CD4-positive, alpha-beta T cell (primary cell): ENCODE measurements at regions not wholly inside any gene's neighbourhood (a gene's known extent, or its start where the extent isn't known, plus 50 kb on each side); places are given as distances from the start of the nearest gene placed in this dataset.

Experiments used
- ATAC-seq: fragments of 200-7000 bp; cut with Tn5 transposase; one replicate; pipeline ENCODE4 v1.10.0; 2022; ENCODE audit warnings: mild to moderate bottlenecking; ENCODE audit not compliant: poor library complexity
- CTCF ChIA-PET: fragments of 350-600 bp; sonication (Branson Sonifier 250); formaldehyde crosslinking; loops from one replicate; lab custom pipeline; 2021; ENCODE audit warnings: antibody characterized with exemption, inconsistent platforms; lab: Charles Lee
- POLR2A ChIA-PET: fragments of 350-600 bp; sonication (Branson Sonifier 250); formaldehyde crosslinking; loops from one replicate; lab custom pipeline; 2021; ENCODE audit warnings: antibody characterized with exemption, inconsistent platforms; lab: Charles Lee
- DNase-seq, 14 experiments: peaks; one replicate each; pipeline ENCODE4 v3.0.0-alpha.2; 2013 to 2020; ENCODE audit warnings: mixed read lengths in 2 of 14
- H3K27ac ChIP-seq, 2 donors: one replicate each; pipeline versions ENCODE4 v1.5.1 to v1.7.0; 2013; ENCODE audit warnings: low read length in 2 of 2, low read depth in 1 of 2, mild to moderate bottlenecking in 1 of 2
- H3K27me3 ChIP-seq, 2 experiments: 1 replicate in 1 of 2; 2 replicates in 1 of 2; pipeline versions ENCODE4 v1.6.1 to v1.7.0; 2013; ENCODE audit warnings: low read length in 2 of 2, control low read depth in 1 of 2, mild to moderate bottlenecking in 1 of 2, moderate library complexity in 1 of 2; ENCODE audit not compliant: insufficient read depth in 2 of 2, control insufficient read depth in 1 of 2
- H3K36me3 ChIP-seq: one replicate; pipeline ENCODE4 v1.6.1; 2013; ENCODE audit warnings: low read length, control low read depth; ENCODE audit not compliant: insufficient read depth
- H3K4me1 ChIP-seq: one replicate; pipeline ENCODE4 v1.6.1; 2013; ENCODE audit warnings: low read length, control low read depth; ENCODE audit not compliant: insufficient read depth
- H3K4me3 ChIP-seq: one replicate; pipeline ENCODE4 v1.5.1; 2013; ENCODE audit warnings: mild to moderate bottlenecking, low read length, moderate library complexity
- H3K9me3 ChIP-seq, 2 experiments: 1 replicate in 1 of 2; 2 replicates in 1 of 2; pipeline versions ENCODE4 v1.6.1 to v1.7.0; 2013; ENCODE audit warnings: low read length in 2 of 2, mild to moderate bottlenecking in 2 of 2, control low read depth in 1 of 2, moderate library complexity in 1 of 2; ENCODE audit not compliant: control insufficient read depth in 1 of 2, insufficient read depth in 1 of 2
- H3K27ac Mint-ChIP-seq: one replicate; pipeline ENCODE4 v1.8.0; 2020; ENCODE audit warnings: mixed read lengths
- H3K27me3 Mint-ChIP-seq: one replicate; pipeline ENCODE4 v1.8.0; 2021; ENCODE audit warnings: mixed read lengths
- H3K36me3 Mint-ChIP-seq: one replicate; pipeline ENCODE4 v1.8.0; 2021; ENCODE audit warnings: low read depth, mixed read lengths
- H3K4me1 Mint-ChIP-seq: one replicate; pipeline ENCODE4 v1.8.0; 2021; ENCODE audit warnings: low read depth, mixed read lengths
- H3K4me3 Mint-ChIP-seq: one replicate; pipeline ENCODE4 v1.8.0; 2020; ENCODE audit warnings: mild to moderate bottlenecking, mixed read lengths
- H3K9me3 Mint-ChIP-seq: one replicate; pipeline ENCODE4 v1.8.0; 2020; ENCODE audit warnings: mixed read lengths
- intact Hi-C, 2 experiments: fragments of 100-400 bp; cut with DNase I in 1 of 2; cut with micrococcal nuclease in 1 of 2; formaldehyde crosslinking; loops; one replicate each; pipeline versions ENCODE4 v1.15.1 to v1.9.0; 2023 to 2025; cut with DNase I, micrococcal nuclease
- TF ChIP-seq, protein P1 (sequence below): fragments of 200-600 bp; IDR thresholded peaks from one replicate; pipeline ENCODE4 v1.8.0; 2022; ENCODE audit warnings: antibody characterized with exemption, mild to moderate bottlenecking

DNA sequence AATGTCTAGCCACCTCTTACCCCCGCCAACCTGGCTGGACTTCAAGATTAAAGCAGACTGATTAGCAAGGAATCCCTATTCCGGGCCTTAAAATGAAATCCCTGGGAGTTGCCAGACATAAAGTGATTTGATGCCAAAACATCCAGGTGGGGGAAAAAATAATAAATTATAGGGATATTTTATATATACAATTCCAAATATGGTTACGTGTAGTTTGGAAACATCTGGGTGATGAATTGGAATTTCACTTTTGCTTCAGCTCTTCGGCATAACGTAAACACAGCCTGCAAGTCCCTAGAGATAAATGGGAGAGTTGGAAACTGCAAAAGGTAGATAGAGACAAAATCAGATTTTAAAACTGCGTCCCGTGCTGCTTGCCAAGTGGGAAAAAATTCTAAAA is 545.5 kb upstream of the MDFIC2 start:
- H3K27ac Mint-ChIP-seq, result no peak overlapping the region
- Histone ChIP-seq H3K4me1 (no peaks in the 10 kb centered on the region), H3K9me3 (no peaks in the 10 kb centered on the region), H3K27ac (no peak overlapping the region), H3K27me3 (no peaks in the 10 kb centered on the region), H3K36me3 (no peaks in the 10 kb centered on the region), H3K4me3 (no peak overlapping the region)
- TF ChIP-seq, protein P1, sequence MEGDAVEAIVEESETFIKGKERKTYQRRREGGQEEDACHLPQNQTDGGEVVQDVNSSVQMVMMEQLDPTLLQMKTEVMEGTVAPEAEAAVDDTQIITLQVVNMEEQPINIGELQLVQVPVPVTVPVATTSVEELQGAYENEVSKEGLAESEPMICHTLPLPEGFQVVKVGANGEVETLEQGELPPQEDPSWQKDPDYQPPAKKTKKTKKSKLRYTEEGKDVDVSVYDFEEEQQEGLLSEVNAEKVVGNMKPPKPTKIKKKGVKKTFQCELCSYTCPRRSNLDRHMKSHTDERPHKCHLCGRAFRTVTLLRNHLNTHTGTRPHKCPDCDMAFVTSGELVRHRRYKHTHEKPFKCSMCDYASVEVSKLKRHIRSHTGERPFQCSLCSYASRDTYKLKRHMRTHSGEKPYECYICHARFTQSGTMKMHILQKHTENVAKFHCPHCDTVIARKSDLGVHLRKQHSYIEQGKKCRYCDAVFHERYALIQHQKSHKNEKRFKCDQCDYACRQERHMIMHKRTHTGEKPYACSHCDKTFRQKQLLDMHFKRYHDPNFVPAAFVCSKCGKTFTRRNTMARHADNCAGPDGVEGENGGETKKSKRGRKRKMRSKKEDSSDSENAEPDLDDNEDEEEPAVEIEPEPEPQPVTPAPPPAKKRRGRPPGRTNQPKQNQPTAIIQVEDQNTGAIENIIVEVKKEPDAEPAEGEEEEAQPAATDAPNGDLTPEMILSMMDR, result no peak
- no peak for ATAC-seq
- intact Hi-C loops, result no loop called here
- H3K4me1 Mint-ChIP-seq, result no peaks in the 10 kb centered on the region
- DNase-seq, result no peak
- ChIA-PET POLR2A (no interaction called here), CTCF (no interaction called here)
- H3K9me3 Mint-ChIP-seq, result no peaks in the 10 kb centered on the region
- no peaks in the 10 kb centered on the region for H3K27me3 Mint-ChIP-seq
- H3K4me3 Mint-ChIP-seq, result no peak overlapping the region
- no peaks in the 10 kb centered on the region for H3K36me3 Mint-ChIP-seq

DNA sequence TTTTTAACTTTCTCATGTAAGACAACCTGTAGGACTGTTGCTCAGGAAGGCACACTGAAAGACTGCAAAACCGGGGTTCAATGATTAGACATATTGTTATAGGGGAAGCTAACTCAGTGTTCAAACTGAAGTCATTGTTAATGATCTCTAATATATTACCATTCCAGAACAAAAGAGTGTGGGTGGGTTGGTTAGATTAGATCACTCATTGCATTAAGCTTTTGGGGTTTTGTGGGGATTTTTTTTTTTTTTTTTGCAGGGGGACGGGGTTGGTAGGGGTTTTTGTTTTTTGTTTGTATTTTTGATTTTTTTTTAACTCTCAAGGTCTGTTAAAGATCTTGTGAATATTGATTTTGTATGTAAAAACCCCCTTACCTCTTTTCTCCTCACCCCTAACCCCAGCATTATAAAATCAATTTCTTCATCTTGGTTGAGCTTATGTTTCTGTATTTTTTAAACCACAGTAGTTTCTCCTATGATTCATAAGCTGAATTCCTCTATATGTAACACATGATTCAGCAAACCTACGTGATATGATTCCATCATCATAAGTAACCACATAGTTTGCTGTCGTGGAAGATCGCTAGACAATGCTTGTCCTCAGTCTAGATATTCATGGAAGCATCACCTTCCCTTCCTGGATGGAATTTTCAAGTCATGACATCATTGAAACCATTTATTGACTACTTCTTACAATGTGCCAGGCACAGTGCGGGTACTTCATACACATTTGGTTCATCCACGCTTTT is 544.1 kb upstream of the MDFIC2 start:
- ATAC-seq (no peak), DNase-seq (no peak)
- no peaks in the 10 kb centered on the region for H3K9me3 ChIP-seq
- no peaks in the 10 kb centered on the region for H3K4me1 ChIP-seq
- POLR2A ChIA-PET, result no interaction called here
- H3K9me3 Mint-ChIP-seq, result no peaks in the 10 kb centered on the region
- H3K36me3 Mint-ChIP-seq, result no peaks in the 10 kb centered on the region
- TF ChIP-seq, protein P1, result no peak
- H3K27me3 Mint-ChIP-seq, result no peaks in the 10 kb centered on the region
- H3K4me3 ChIP-seq, result no peak overlapping the region
- no peaks in the 10 kb centered on the region for H3K36me3 ChIP-seq
- peaks cover 0 to 4% of the 10 kb centered on the region in 2 experiments for H3K27me3 ChIP-seq
- intact Hi-C loops, result no loop called here
- H3K27ac Mint-ChIP-seq, result no peak overlapping the region
- CTCF ChIA-PET, result no interaction called here
- no peak overlapping the region for H3K4me3 Mint-ChIP-seq
- no peaks in the 10 kb centered on the region for H3K4me1 Mint-ChIP-seq
- no peak overlapping the region for H3K27ac ChIP-seq

DNA sequence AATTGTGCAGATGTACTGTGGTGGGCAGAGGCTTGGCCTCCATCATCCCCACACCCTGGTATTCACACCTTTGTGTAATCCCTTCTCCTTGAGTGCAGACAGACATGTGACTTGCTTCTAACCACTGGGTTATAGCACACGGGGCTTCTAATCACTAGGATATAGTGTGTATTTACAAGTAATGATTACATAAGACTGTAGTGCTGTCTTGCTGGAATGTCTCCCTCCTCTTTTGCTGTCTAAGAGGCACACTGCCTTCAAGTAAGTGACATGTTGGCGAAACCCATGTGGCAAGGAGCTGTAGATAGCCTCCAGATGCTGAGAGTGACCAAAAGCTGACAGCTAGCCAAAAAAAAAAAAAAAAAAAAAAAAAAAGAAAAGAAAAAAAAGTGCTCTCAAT is 542.7 kb upstream of the MDFIC2 start:
- Mint-ChIP-seq H3K36me3 (no peaks in the 10 kb centered on the region), H3K27me3 (no peaks in the 10 kb centered on the region), H3K27ac (no peak overlapping the region), H3K4me3 (no peak overlapping the region), H3K9me3 (no peaks in the 10 kb centered on the region), H3K4me1 (no peaks in the 10 kb centered on the region)
- ATAC-seq, result no peak
- TF ChIP-seq, protein P1, result no peak
- Histone ChIP-seq H3K4me3 (no peak overlapping the region), H3K36me3 (no peaks in the 10 kb centered on the region), H3K27me3 (peaks cover 0 to 4% of the 10 kb centered on the region in 2 experiments), H3K4me1 (no peaks in the 10 kb centered on the region), H3K27ac (no peak overlapping the region), H3K9me3 (no peaks in the 10 kb centered on the region)
- ChIA-PET CTCF (no interaction called here), POLR2A (no interaction called here)
- intact Hi-C loops, result no loop called here
- DNase-seq, result no peak
